OCI-LY3 (cell line): ENCODE measurements at regions not wholly inside any gene's neighbourhood (a gene's known extent, or its start where the extent isn't known, plus 50 kb on each side); places are given as distances from the start of the nearest gene placed in this dataset.

ENCODE experiments used
- H2AFZ ChIP-seq: fragments of 200-600, 300-600 bp; shearing (Covaris generic); 2 replicates; pipeline ENCODE4 v1.6.0; 2014; ENCODE audit warnings: antibody characterized with exemption, low read depth, low read length
- H3K27ac ChIP-seq: fragments of 200-600, 300-600 bp; sonication (generic); 2 replicates; pipeline ENCODE4 v1.5.1; 2014; ENCODE audit warnings: mild to moderate bottlenecking, low read length, moderate library complexity, mixed read lengths
- H3K27me3 ChIP-seq: fragments of 200-600, 300-600 bp; sonication (generic); 2 replicates; pipeline ENCODE4 v1.6.1; 2014; ENCODE audit warnings: low read depth, low read length, mixed read lengths
- H3K36me3 ChIP-seq: fragments of 200-600, 300-600 bp; sonication (generic); replicated peaks from 2 replicates; pipeline ENCODE3; 2014; ENCODE audit warnings: low read depth, low read length, mixed read lengths
- H3K4me1 ChIP-seq: fragments of 300-600, 200-600 bp; sonication (generic); 2 replicates; pipeline ENCODE4 v1.6.1; 2014; ENCODE audit warnings: low read length, mixed read lengths
- H3K4me2 ChIP-seq: fragments of 200-600, 300-600 bp; sonication (generic); 2 replicates; pipeline ENCODE4 v1.6.1; 2014; ENCODE audit warnings: low read length, mixed read lengths
- H3K4me3 ChIP-seq: fragments of 300-600, 200-600 bp; sonication (generic); 2 replicates; pipeline ENCODE4 v1.5.1; 2014; ENCODE audit warnings: antibody characterized with exemption, mild to moderate bottlenecking, low read length, moderate library complexity
- H3K79me2 ChIP-seq: fragments of 300-600, 200-600 bp; shearing (Covaris generic); 2 replicates; pipeline ENCODE4 v1.6.1; 2014; ENCODE audit warnings: mild to moderate bottlenecking, low read length, mixed read lengths
- H3K9ac ChIP-seq: fragments of 300-600, 200-600 bp; shearing (Covaris generic); 2 replicates; pipeline ENCODE4 v1.6.0; 2014; ENCODE audit warnings: mild to moderate bottlenecking, low read length, moderate library complexity
- H3K9me3 ChIP-seq: fragments of 200-600, 300-600 bp; shearing (Covaris generic); 2 replicates; pipeline ENCODE4 v1.6.1; 2014; ENCODE audit warnings: low read length, mixed read lengths; ENCODE audit not compliant: insufficient read depth
- H4K20me1 ChIP-seq: fragments of 200-600, 300-600 bp; sonication (generic); 2 replicates; pipeline ENCODE4 v1.6.1; 2016; ENCODE audit warnings: low read length, mixed read lengths; ENCODE audit not compliant: insufficient read depth
- EZH2phosphoT487 ChIP-seq: fragments of 200-600 bp; shearing (Covaris generic); IDR thresholded peaks from 2 replicates; pipeline ENCODE4 v1.6.1; 2018; ENCODE audit warnings: antibody characterized with exemption, mixed run types, low read depth
- TF ChIP-seq, protein P1 (sequence below): fragments of 200-600, 300-600 bp; sonication (generic); IDR thresholded peaks from 2 replicates; pipeline ENCODE4 v1.5.1; 2014; ENCODE audit warnings: antibody characterized with exemption, low read length, low read depth

GRCh38 chr6:150539568-150539967 is 60.1 kb upstream of the PLEKHG1 start:
- no peaks in the 10 kb centered on the region for H3K79me2 ChIP-seq
- peaks cover 8% of the 10 kb centered on the region; the same call in 1 of the 2 replicates for H3K27me3 ChIP-seq
- H3K9me3 ChIP-seq, result no peaks in the 10 kb centered on the region
- H2AFZ ChIP-seq, result no peak overlapping the region
- H3K4me2 ChIP-seq, result no peak overlapping the region
- TF ChIP-seq, protein P1, sequence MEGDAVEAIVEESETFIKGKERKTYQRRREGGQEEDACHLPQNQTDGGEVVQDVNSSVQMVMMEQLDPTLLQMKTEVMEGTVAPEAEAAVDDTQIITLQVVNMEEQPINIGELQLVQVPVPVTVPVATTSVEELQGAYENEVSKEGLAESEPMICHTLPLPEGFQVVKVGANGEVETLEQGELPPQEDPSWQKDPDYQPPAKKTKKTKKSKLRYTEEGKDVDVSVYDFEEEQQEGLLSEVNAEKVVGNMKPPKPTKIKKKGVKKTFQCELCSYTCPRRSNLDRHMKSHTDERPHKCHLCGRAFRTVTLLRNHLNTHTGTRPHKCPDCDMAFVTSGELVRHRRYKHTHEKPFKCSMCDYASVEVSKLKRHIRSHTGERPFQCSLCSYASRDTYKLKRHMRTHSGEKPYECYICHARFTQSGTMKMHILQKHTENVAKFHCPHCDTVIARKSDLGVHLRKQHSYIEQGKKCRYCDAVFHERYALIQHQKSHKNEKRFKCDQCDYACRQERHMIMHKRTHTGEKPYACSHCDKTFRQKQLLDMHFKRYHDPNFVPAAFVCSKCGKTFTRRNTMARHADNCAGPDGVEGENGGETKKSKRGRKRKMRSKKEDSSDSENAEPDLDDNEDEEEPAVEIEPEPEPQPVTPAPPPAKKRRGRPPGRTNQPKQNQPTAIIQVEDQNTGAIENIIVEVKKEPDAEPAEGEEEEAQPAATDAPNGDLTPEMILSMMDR, result no peak
- no peak for TF ChIP-seq EZH2phosphoT487
- H3K36me3 ChIP-seq, result no peaks in the 10 kb centered on the region
- no peaks in the 10 kb centered on the region for H4K20me1 ChIP-seq
- no peaks in the 10 kb centered on the region for H3K4me1 ChIP-seq
- H3K27ac ChIP-seq, result no peak overlapping the region
- H3K9ac ChIP-seq, result no peak overlapping the region
- no peak overlapping the region for H3K4me3 ChIP-seq

DNA sequence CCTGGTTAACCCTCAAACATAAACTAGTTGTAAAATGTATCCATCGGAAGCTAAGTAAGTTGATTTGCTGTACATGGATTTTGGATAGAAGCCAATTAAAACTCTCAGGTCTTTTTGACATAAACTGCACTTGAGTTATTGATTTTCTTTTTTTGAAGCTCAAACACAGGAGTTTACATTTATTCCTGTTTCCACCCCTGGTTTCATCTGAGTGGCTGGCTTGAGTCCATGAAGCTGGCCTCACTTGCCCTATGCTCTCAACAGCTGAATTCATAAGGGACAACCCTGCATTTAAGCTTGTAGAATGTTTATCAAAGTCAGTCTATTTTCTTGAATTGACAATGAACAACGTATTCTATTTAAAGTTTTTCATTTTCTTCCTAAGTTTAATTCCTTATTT is 58.1 kb upstream of the PLEKHG1 start:
- Histone ChIP-seq H2AFZ (no peak overlapping the region), H3K27ac (no peak overlapping the region), H3K4me3 (no peak overlapping the region), H3K9me3 (no peaks in the 10 kb centered on the region), H4K20me1 (no peaks in the 10 kb centered on the region), H3K36me3 (no peaks in the 10 kb centered on the region), H3K4me1 (no peaks in the 10 kb centered on the region), H3K27me3 (peaks cover 12% of the 10 kb centered on the region; the same call in 1 of the 2 replicates), H3K79me2 (no peaks in the 10 kb centered on the region), H3K4me2 (no peak overlapping the region), H3K9ac (no peak overlapping the region)
- no peak for TF ChIP-seq EZH2phosphoT487
- TF ChIP-seq, protein P1, result no peak

DNA sequence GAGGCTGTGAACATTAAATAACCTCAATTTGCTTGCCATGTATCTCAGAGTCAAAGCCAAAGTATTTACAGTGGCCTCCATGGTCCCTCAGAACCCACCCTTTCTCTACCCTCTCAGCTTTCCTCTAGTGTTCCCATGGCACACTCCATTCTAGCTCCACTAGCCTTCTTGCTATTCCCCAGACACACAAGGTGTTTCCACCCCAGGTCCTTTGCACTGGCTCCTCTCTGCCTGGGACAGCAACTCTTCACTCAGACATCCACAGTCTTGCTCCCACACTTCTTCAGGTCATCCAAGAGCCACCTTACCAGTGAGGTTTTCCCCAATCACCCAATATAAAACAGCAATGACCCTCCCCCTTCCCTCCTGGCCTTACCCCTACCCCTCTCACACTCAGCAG is 56.5 kb upstream of the PLEKHG1 start:
- H3K4me1 ChIP-seq, result no peaks in the 10 kb centered on the region
- no peak overlapping the region for H3K4me3 ChIP-seq
- H3K36me3 ChIP-seq, result no peaks in the 10 kb centered on the region
- no peak overlapping the region for H3K27ac ChIP-seq
- no peak overlapping the region for H3K4me2 ChIP-seq
- peaks cover 12% of the 10 kb centered on the region; the same call in 1 of the 2 replicates for H3K27me3 ChIP-seq
- no peaks in the 10 kb centered on the region for H3K79me2 ChIP-seq
- H3K9ac ChIP-seq, result no peak overlapping the region
- no peaks in the 10 kb centered on the region for H4K20me1 ChIP-seq
- H2AFZ ChIP-seq, result no peak overlapping the region
- no peaks in the 10 kb centered on the region for H3K9me3 ChIP-seq
- no peak for TF ChIP-seq EZH2phosphoT487
- TF ChIP-seq, protein P1, result no peak

GRCh38 chr6:150544793-150545192 is 54.9 kb upstream of the PLEKHG1 start:
- no peak overlapping the region for H3K9ac ChIP-seq
- no peaks in the 10 kb centered on the region for H3K36me3 ChIP-seq
- no peak overlapping the region for H3K27ac ChIP-seq
- no peaks in the 10 kb centered on the region for H3K79me2 ChIP-seq
- H4K20me1 ChIP-seq, result no peaks in the 10 kb centered on the region
- H3K4me1 ChIP-seq, result no peaks in the 10 kb centered on the region
- TF ChIP-seq, protein P1, result no peak
- no peak for TF ChIP-seq EZH2phosphoT487
- H3K27me3 ChIP-seq, result 0 out of 2 replicates have a peak, but pooled peaks cover 10% of the 10 kb centered on the region
- H3K4me3 ChIP-seq, result no peak overlapping the region
- no peak overlapping the region for H2AFZ ChIP-seq
- H3K4me2 ChIP-seq, result no peak overlapping the region
- H3K9me3 ChIP-seq, result no peaks in the 10 kb centered on the region
